Trophoblast cell (in vitro differentiated cells and primary cell): ENCODE measurements at regions not wholly inside any gene's neighbourhood (a gene's known extent, or its start where the extent isn't known, plus 50 kb on each side); places are given as distances from the start of the nearest gene placed in this dataset.

Source experiments
- DNase-seq, 2 donors: peaks; one replicate each; pipeline ENCODE4 v3.0.0-alpha.2; 2016
- H2AFZ ChIP-seq: 2 replicates; pipeline ENCODE4 v1.6.1; 2013; ENCODE audit warnings: low read length, moderate library complexity, mild to moderate bottlenecking; ENCODE audit not compliant: insufficient read depth, poor library complexity
- H2AK5ac ChIP-seq: 2 replicates; pipeline ENCODE4 v1.6.1; 2013; ENCODE audit warnings: mild to moderate bottlenecking, low read length
- H2BK120ac ChIP-seq: 2 replicates; pipeline ENCODE4 v1.6.1; 2013; ENCODE audit warnings: low read length, mild to moderate bottlenecking, moderate library complexity; ENCODE audit not compliant: insufficient read depth, poor library complexity
- H2BK12ac ChIP-seq: 2 replicates; pipeline ENCODE4 v1.6.1; 2013; ENCODE audit warnings: mild to moderate bottlenecking, low read length, moderate library complexity
- H2BK5ac ChIP-seq: 2 replicates; pipeline ENCODE4 v1.6.1; 2013; ENCODE audit warnings: low read length, low read depth, moderate library complexity, mild to moderate bottlenecking; ENCODE audit not compliant: poor library complexity
- H3K14ac ChIP-seq: 2 replicates; pipeline ENCODE4 v1.6.1; 2013; ENCODE audit warnings: mild to moderate bottlenecking, low read length
- H3K18ac ChIP-seq: 2 replicates; pipeline ENCODE4 v1.6.1; 2013; ENCODE audit warnings: mild to moderate bottlenecking, low read length
- H3K23ac ChIP-seq: 2 replicates; pipeline ENCODE4 v1.6.1; 2013; ENCODE audit warnings: low read length
- H3K27ac ChIP-seq: 2 replicates; pipeline ENCODE4 v1.5.1; 2013; ENCODE audit warnings: low read depth, mild to moderate bottlenecking, inconsistent platforms, low read length, moderate library complexity
- H3K27me3 ChIP-seq: 2 replicates; pipeline ENCODE4 v1.6.1; 2013; ENCODE audit warnings: inconsistent platforms, mild to moderate bottlenecking, low read length, moderate library complexity; ENCODE audit not compliant: insufficient read depth
- H3K36me3 ChIP-seq, 2 experiments: 1 replicate in 1 of 2; 2 replicates in 1 of 2; pipeline ENCODE4 v1.6.1; 2013; ENCODE audit warnings: low read length in 2 of 2, mild to moderate bottlenecking in 2 of 2, moderate library complexity in 1 of 2; ENCODE audit not compliant: insufficient read depth in 2 of 2, control insufficient read depth in 1 of 2
- H3K4ac ChIP-seq: 2 replicates; pipeline ENCODE4 v1.6.1; 2013; ENCODE audit warnings: low read depth, mild to moderate bottlenecking, low read length, moderate library complexity
- H3K4me1 ChIP-seq, 2 experiments: 1 replicate in 1 of 2; 2 replicates in 1 of 2; pipeline ENCODE4 v1.6.1; 2013; ENCODE audit warnings: low read length in 2 of 2, mild to moderate bottlenecking in 2 of 2, moderate library complexity in 1 of 2; ENCODE audit not compliant: insufficient read depth in 2 of 2, control insufficient read depth in 1 of 2
- H3K4me2 ChIP-seq: 2 replicates; pipeline ENCODE4 v1.6.1; 2013; ENCODE audit warnings: inconsistent platforms, mild to moderate bottlenecking, low read length, moderate library complexity
- H3K4me3 ChIP-seq: 2 replicates; pipeline ENCODE4 v1.5.1; 2013; ENCODE audit warnings: mild to moderate bottlenecking, low read depth, low read length, inconsistent platforms
- H3K79me1 ChIP-seq: one replicate; pipeline ENCODE4 v1.6.1; 2013; ENCODE audit warnings: low read length
- H3K79me2 ChIP-seq: 2 replicates; pipeline ENCODE4 v1.6.1; 2013; ENCODE audit warnings: low read length, mild to moderate bottlenecking; ENCODE audit not compliant: control insufficient read depth, insufficient read depth, poor library complexity
- H3K9ac ChIP-seq: 2 replicates; pipeline ENCODE4 v1.6.1; 2013; ENCODE audit warnings: mild to moderate bottlenecking, low read length
- H3K9me3 ChIP-seq: 2 replicates; pipeline ENCODE4 v1.6.1; 2013; ENCODE audit warnings: low read depth, mild to moderate bottlenecking, control low read depth, inconsistent platforms, low read length; ENCODE audit not compliant: insufficient read depth
- H4K12ac ChIP-seq: 2 replicates; pipeline ENCODE4 v1.6.1; 2013; ENCODE audit warnings: low read depth, mild to moderate bottlenecking, low read length, moderate library complexity
- H4K8ac ChIP-seq: 2 replicates; pipeline ENCODE4 v1.6.1; 2013; ENCODE audit warnings: low read depth, mild to moderate bottlenecking, low read length, moderate library complexity
- H4K91ac ChIP-seq: one replicate; pipeline ENCODE4 v1.6.1; 2013; ENCODE audit warnings: low read depth, mild to moderate bottlenecking, low read length, moderate library complexity
- WGBS: extraction: QIAGEN DNeasy Blood & Tissue Kit; methylation state at CpG from one replicate; pipeline ENCODE4 v1.1.7; 2013; ENCODE audit warnings: missing lambda C conversion rate; ENCODE audit not compliant: insufficient read length, insufficient coverage; ENCODE audit errors: extremely low coverage; 5-methylcytosine and 5-hydroxymethylcytosine counted together

DNA sequence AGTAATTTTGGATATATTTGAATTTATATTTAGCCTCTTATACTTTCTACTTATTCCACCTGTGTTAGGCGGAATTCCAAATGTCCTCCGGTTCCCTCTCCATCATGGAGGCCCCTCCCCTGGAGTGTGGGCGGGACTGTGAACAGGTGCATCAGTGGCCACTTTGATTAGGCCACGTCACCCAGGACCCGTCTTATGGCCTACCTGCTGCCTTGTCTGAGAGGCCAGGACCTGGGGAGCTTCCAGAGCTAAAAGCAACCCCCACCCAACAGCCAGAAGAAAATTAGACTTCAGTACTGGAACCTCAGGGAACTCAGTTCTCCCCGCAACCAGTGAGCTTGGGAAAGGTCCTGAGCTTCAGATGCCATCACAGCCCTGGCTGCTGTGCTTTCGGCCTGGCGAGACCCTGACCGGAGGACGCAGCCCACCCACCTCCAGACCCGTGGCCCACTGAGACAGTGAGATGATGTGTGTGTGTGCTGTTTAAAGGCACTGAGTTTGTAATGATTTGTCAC is 200.2 kb upstream of the SOX1 start:
- Histone ChIP-seq H2BK5ac (no peak overlapping the region), H3K18ac (no peak overlapping the region), H4K12ac (no peak overlapping the region), H2BK120ac (no peak overlapping the region), H3K4me3 (no peak overlapping the region), H3K36me3 (no peaks in the 10 kb centered on the region), H2AK5ac (no peak overlapping the region), H3K23ac (no peak overlapping the region), H3K79me1 (no peaks in the 10 kb centered on the region), H3K27me3 (no peaks in the 10 kb centered on the region), H3K4me1 (no peaks in the 10 kb centered on the region), H3K9me3 (peaks cover 5% of the 10 kb centered on the region), H3K4ac (no peak overlapping the region), H4K91ac (no peak overlapping the region), H2BK12ac (no peak overlapping the region), H3K4me2 (no peak overlapping the region), H3K9ac (no peak overlapping the region), H2AFZ (no peak overlapping the region), H3K14ac (no peak overlapping the region), H3K27ac (no peak overlapping the region), H3K79me2 (no peaks in the 10 kb centered on the region), H4K8ac (no peak overlapping the region)
- no CpG with 5 or more reads among the region's 11 CpGs for WGBS
- DNase-seq: no peak

DNA sequence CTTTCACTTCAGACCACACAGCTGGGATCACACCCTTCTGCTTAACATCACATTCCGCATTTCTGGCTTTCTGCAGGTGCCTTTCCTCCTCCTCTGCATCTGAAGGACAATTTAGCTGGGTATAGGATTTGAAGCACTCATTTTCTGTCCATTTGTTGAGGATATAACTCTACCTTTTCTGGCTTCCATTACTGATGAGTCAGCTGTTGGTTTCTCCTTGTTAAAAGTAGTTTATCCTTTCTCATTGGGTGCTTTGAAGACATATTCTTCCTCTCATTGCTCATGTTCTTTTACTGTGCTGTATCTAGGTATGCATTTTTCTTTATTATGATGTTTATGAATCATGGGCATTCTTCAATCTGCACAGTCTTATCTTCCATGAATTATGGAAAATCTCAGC is 199.3 kb upstream of the SOX1 start:
- Histone ChIP-seq H2BK5ac (no peak overlapping the region), H3K79me2 (no peaks in the 10 kb centered on the region), H3K79me1 (no peaks in the 10 kb centered on the region), H2BK120ac (no peak overlapping the region), H3K4ac (no peak overlapping the region), H2AK5ac (no peak overlapping the region), H2AFZ (no peak overlapping the region), H4K12ac (no peak overlapping the region), H3K4me3 (no peak overlapping the region), H3K23ac (no peak overlapping the region), H3K27ac (no peak overlapping the region), H4K8ac (no peak overlapping the region), H3K14ac (no peak overlapping the region), H2BK12ac (no peak overlapping the region), H3K36me3 (no peaks in the 10 kb centered on the region), H4K91ac (no peak overlapping the region), H3K27me3 (no peaks in the 10 kb centered on the region), H3K4me2 (no peak overlapping the region), H3K9ac (no peak overlapping the region), H3K4me1 (no peaks in the 10 kb centered on the region), H3K9me3 (peaks cover 2% of the 10 kb centered on the region), H3K18ac (no peak overlapping the region)
- WGBS: no CpG with 5 or more reads among the region's 1 CpG
- DNase-seq: no peak

DNA sequence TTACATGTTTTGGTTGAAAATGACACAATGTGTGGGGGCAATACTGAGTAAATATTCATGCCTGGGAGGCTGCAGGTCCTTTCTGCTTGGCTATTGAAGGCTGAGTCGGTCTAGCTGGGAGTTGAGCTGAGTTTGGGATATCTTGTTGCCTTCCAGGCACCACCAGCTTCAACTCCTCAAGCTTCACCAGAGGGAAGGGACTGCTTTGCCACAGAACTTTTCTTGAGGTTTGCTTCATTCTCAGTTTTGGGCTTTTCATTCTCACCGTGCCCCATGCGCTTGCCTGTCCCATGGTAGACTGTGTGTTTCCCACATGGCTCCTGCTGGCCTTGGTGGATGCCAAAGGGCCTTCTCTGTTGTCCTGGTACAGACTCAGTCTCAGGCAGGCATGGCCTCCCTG is 198.2 kb upstream of the SOX1 start:
- no peak overlapping the region for H4K91ac ChIP-seq
- no CpG with 5 or more reads among the region's 3 CpGs for WGBS
- H3K14ac ChIP-seq: no peak overlapping the region
- no peak overlapping the region for H3K4me3 ChIP-seq
- H3K9me3 ChIP-seq: peaks cover 2% of the 10 kb centered on the region
- H2BK120ac ChIP-seq: no peak overlapping the region
- no peak overlapping the region for H3K9ac ChIP-seq
- no peaks in the 10 kb centered on the region for H3K79me2 ChIP-seq
- H2AK5ac ChIP-seq: no peak overlapping the region
- no peak overlapping the region for H2BK5ac ChIP-seq
- no peak for DNase-seq
- H4K12ac ChIP-seq: no peak overlapping the region
- no peak overlapping the region for H3K27ac ChIP-seq
- no peaks in the 10 kb centered on the region for H3K4me1 ChIP-seq
- no peaks in the 10 kb centered on the region for H3K79me1 ChIP-seq
- no peak overlapping the region for H3K4ac ChIP-seq
- H2AFZ ChIP-seq: no peak overlapping the region
- H3K27me3 ChIP-seq: no peaks in the 10 kb centered on the region
- H3K36me3 ChIP-seq: no peaks in the 10 kb centered on the region
- no peak overlapping the region for H3K4me2 ChIP-seq
- no peak overlapping the region for H2BK12ac ChIP-seq
- no peak overlapping the region for H3K23ac ChIP-seq
- no peak overlapping the region for H3K18ac ChIP-seq
- no peak overlapping the region for H4K8ac ChIP-seq

DNA sequence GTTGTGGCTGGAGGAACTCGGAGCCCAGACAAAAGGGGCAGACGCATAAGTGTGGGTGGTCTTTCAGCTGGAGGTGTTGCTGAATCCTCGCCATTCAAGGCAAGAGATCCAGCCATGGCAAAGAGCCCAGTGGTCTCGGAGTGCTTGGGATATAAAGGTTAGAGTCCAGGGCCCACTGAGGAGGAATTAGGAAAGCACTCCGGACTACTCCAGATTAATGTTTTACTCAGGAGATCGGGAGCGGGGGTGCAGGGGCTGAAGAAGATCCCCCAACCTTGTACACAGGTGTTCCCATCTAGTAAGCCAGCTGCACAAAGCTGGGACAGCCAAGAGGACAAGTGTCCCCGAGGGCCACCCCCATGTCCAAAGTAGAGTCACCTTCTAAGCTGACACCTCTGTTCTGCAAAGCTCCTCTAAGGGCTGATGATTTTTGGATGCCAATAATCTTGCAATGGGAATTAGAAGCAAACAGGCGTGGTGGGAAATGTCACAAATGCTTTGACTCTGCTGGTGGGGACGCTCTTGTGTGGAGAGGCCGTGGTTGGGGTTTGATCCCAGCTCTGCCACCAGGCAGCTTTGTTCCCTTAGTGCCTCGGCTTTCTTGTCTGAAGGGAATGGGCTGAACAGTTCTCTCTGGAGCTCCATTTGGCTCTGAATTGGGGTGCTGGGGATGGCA is 194.3 kb upstream of the SOX1 start:
- no CpG with 5 or more reads among the region's 12 CpGs for WGBS
- Histone ChIP-seq H2BK12ac (no peak overlapping the region), H3K27me3 (no peaks in the 10 kb centered on the region), H3K4me2 (no peak overlapping the region), H2AK5ac (no peak overlapping the region), H3K23ac (no peak overlapping the region), H2BK5ac (no peak overlapping the region), H3K27ac (no peak overlapping the region), H3K9me3 (peaks cover 2% of the 10 kb centered on the region), H4K12ac (no peak overlapping the region), H3K18ac (no peak overlapping the region), H3K4ac (no peak overlapping the region), H3K4me3 (no peak overlapping the region), H3K14ac (no peak overlapping the region), H2AFZ (no peak overlapping the region), H4K8ac (no peak overlapping the region), H3K9ac (no peak overlapping the region), H2BK120ac (no peak overlapping the region), H3K79me1 (no peaks in the 10 kb centered on the region), H4K91ac (no peak overlapping the region), H3K4me1 (no peaks in the 10 kb centered on the region), H3K36me3 (no peaks in the 10 kb centered on the region), H3K79me2 (no peaks in the 10 kb centered on the region)
- DNase-seq: no peak
